HepG2 (cell line): ENCODE measurements at regions not wholly inside any gene's neighbourhood (a gene's known extent, or its start where the extent isn't known, plus 50 kb on each side); places are given as distances from the start of the nearest gene placed in this dataset.
A peak's percentile ranks its signal among the peaks of the same experiment; 100 is the strongest.

ENCODE experiments used
- CREM ChIP-seq, 2 experiments: sonication (generic) in 1 of 2; formaldehyde crosslinking in 1 of 2; IDR thresholded peaks; 2 replicates each; pipeline versions ENCODE4 v1.4.0 to v1.6.1; 2016 to 2020; ENCODE audit warnings: antibody characterized with exemption in 1 of 2, mild to moderate bottlenecking in 1 of 2, missing genetic modification reagents in 1 of 2
- GFI1 ChIP-seq: sonication (generic); formaldehyde crosslinking; IDR thresholded peaks from 2 replicates; pipeline ENCODE4 v1.5.0; 2020; ENCODE audit warnings: missing genetic modification reagents, mild to moderate bottlenecking, borderline replicate concordance
- KMT2A ChIP-seq: sonication (generic); formaldehyde crosslinking; IDR thresholded peaks from 2 replicates; pipeline ENCODE4 v1.4.0; 2020; ENCODE audit warnings: missing genetic modification reagents
- MED1 ChIP-seq: sonication (generic); formaldehyde crosslinking; IDR thresholded peaks from 2 replicates; pipeline ENCODE4 v1.4.0; 2020; ENCODE audit warnings: missing genetic modification reagents
- NR2F6 ChIP-seq, 2 experiments: IDR thresholded peaks; 2 replicates each; pipeline ENCODE4 v1.6.1; 2016; ENCODE audit warnings: antibody characterized with exemption in 1 of 2, mild to moderate bottlenecking in 1 of 2
- NR3C1 ChIP-seq: sonication (generic); formaldehyde crosslinking; IDR thresholded peaks from 2 replicates; pipeline ENCODE4 v1.4.0; 2020; ENCODE audit warnings: missing genetic modification reagents
- PRPF4 ChIP-seq: fragments of 200-400 bp; formaldehyde crosslinking; IDR thresholded peaks from 2 replicates; pipeline ENCODE4 v1.6.1; 2016; ENCODE audit warnings: low read length, low read depth; ENCODE audit not compliant: poor library complexity, severe bottlenecking
- SPEN ChIP-seq: sonication (generic); formaldehyde crosslinking; IDR thresholded peaks from 2 replicates; pipeline ENCODE4 v1.5.1; 2020; ENCODE audit warnings: low read depth, mild to moderate bottlenecking, missing genetic modification reagents
- ZFY ChIP-seq: sonication (generic); formaldehyde crosslinking; IDR thresholded peaks from 2 replicates; pipeline ENCODE4 v1.4.0; 2020; ENCODE audit warnings: missing genetic modification reagents
- ZMYM3 ChIP-seq: sonication (generic); formaldehyde crosslinking; IDR thresholded peaks from 2 replicates; pipeline ENCODE4 v1.5.1; 2020; ENCODE audit warnings: mild to moderate bottlenecking, missing genetic modification reagents
- ZNF839 ChIP-seq: sonication (generic); formaldehyde crosslinking; IDR thresholded peaks from 2 replicates; pipeline ENCODE4 v1.4.0; 2020; ENCODE audit warnings: missing genetic modification reagents, mild to moderate bottlenecking, borderline replicate concordance
- TF ChIP-seq, protein P1 (sequence below): sonication (generic); formaldehyde crosslinking; IDR thresholded peaks from 2 replicates; pipeline ENCODE4 v1.8.0; 2022; ENCODE audit warnings: missing genetic modification reagents, mild to moderate bottlenecking, moderate library complexity, borderline replicate concordance
- TF ChIP-seq, protein P2 (sequence below): sonication (generic); formaldehyde crosslinking; IDR thresholded peaks from 2 replicates; pipeline ENCODE4 v1.8.0; 2022; ENCODE audit warnings: mild to moderate bottlenecking, missing genetic modification reagents, moderate library complexity
- TF ChIP-seq, protein P3 (sequence below): sonication (generic); formaldehyde crosslinking; IDR thresholded peaks from 2 replicates; pipeline ENCODE4 v1.8.0; 2022; ENCODE audit warnings: missing genetic modification reagents, mild to moderate bottlenecking, inconsistent platforms, borderline replicate concordance

GRCh38 chr3:194267744-194268653, 83.1 kb downstream of the CPN2 start (continued):
- TF ChIP-seq, protein P1, sequence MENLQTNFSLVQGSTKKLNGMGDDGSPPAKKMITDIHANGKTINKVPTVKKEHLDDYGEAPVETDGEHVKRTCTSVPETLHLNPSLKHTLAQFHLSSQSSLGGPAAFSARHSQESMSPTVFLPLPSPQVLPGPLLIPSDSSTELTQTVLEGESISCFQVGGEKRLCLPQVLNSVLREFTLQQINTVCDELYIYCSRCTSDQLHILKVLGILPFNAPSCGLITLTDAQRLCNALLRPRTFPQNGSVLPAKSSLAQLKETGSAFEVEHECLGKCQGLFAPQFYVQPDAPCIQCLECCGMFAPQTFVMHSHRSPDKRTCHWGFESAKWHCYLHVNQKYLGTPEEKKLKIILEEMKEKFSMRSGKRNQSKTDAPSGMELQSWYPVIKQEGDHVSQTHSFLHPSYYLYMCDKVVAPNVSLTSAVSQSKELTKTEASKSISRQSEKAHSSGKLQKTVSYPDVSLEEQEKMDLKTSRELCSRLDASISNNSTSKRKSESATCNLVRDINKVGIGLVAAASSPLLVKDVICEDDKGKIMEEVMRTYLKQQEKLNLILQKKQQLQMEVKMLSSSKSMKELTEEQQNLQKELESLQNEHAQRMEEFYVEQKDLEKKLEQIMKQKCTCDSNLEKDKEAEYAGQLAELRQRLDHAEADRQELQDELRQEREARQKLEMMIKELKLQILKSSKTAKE, result no peak
- TF ChIP-seq NR2F6 (IDR thresholded peaks at IDR 0.05) (no peak), NR2F6 (CRISPR knock-in tag; IDR thresholded peaks at IDR 0.05) (no peak), MED1 (CRISPR knock-in tag) (no peak), GFI1 (CRISPR knock-in tag) (no peak), ZMYM3 (CRISPR knock-in tag) (0 out of 2 replicates have a peak, but pooled peaks have one; percentile 12), KMT2A (CRISPR knock-in tag) (no peak), SPEN (CRISPR knock-in tag) (no peak), NR3C1 (CRISPR knock-in tag) (no peak), CREM (IDR thresholded peaks at IDR 0.05) (no peak), CREM (CRISPR knock-in tag; IDR thresholded peaks at IDR 0.05) (no peak), ZNF839 (CRISPR knock-in tag) (no peak), PRPF4 (no peak), ZFY (CRISPR knock-in tag) (peak; percentile 29; the same call in 1 of the 2 replicates)
- TF ChIP-seq, protein P2, sequence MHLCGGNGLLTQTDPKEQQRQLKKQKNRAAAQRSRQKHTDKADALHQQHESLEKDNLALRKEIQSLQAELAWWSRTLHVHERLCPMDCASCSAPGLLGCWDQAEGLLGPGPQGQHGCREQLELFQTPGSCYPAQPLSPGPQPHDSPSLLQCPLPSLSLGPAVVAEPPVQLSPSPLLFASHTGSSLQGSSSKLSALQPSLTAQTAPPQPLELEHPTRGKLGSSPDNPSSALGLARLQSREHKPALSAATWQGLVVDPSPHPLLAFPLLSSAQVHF (CRISPR knock-in tag), result no peak
- TF ChIP-seq, protein P3, sequence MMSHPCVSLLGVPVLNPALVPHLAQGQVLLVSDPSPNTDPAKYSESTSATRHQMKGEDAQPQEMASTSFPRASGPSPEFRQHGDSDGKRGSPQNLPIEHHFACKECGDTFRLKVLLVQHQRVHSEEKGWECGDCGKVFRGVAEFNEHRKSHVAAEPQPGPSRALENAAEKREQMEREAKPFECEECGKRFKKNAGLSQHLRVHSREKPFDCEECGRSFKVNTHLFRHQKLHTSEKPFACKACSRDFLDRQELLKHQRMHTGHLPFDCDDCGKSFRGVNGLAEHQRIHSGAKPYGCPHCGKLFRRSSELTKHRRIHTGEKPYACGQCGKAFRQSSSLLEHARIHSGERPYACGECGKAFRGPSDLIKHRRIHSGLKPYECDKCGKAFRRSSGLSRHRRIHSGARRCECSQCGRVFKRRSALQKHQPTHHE, result no peak
